ENCODE measurements at regions not wholly inside any gene's neighbourhood (a gene's known extent, or its start where the extent isn't known, plus 50 kb on each side); places are given as distances from the start of the nearest gene placed in this dataset.

GRCh38 chr17:34776456-34777443 is 184.5 kb downstream of the CCT6B start:
- no peak overlapping the region for H3K4ac ChIP-seq (ENCODE audit: low read depth in 1 of 2, low read length in 2 of 2)
- no peak overlapping the region for H2BK5ac ChIP-seq (ENCODE audit: low read depth, low read length, poor library complexity, severe bottlenecking)
- no peak overlapping the region for H4K91ac ChIP-seq (ENCODE audit: low read length)
- no peaks in the 10 kb centered on the region for H3K4me1 ChIP-seq (ENCODE audit: control insufficient read depth, insufficient read depth, low read depth, low read length)
- peaks cover 0 to 36% of the 10 kb centered on the region in 2 experiments for H3K27me3 ChIP-seq (ENCODE audit: control insufficient read depth in 1 of 2, insufficient read depth in 1 of 2, low read length in 2 of 2)
- H3K79me1 ChIP-seq (replicated peaks; ENCODE audit: low read length, poor library complexity, severe bottlenecking) = no peaks in the 10 kb centered on the region
- peaks cover 6% of the 10 kb centered on the region for H3K9me3 ChIP-seq (ENCODE audit: control insufficient read depth, low read length)
- H2BK15ac ChIP-seq (ENCODE audit: low read depth, poor library complexity, severe bottlenecking) = no peak overlapping the region
- H3K27ac ChIP-seq (ENCODE audit: low read length, poor library complexity, severe bottlenecking) = no peak overlapping the region
- H3K14ac ChIP-seq (ENCODE audit: low read length in 2 of 2) = no peak overlapping the region
- no peak for DNase-seq
- no peak overlapping the region for H2BK12ac ChIP-seq (ENCODE audit: low read length in 2 of 2)
- H2AFZ ChIP-seq (ENCODE audit: low read depth, low read length) = no peak overlapping the region
- no peak overlapping the region for H3K4me2 ChIP-seq (ENCODE audit: low read length, poor library complexity, severe bottlenecking)
- no peak overlapping the region for H2BK120ac ChIP-seq (ENCODE audit: low read depth, low read length)
- no peak overlapping the region for H3K4me3 ChIP-seq (ENCODE audit: insufficient read depth in 1 of 2, low read depth in 1 of 2, low read length in 2 of 2)
- H2AK5ac ChIP-seq (ENCODE audit: low read length, severe bottlenecking) = no peak overlapping the region
- H4K8ac ChIP-seq (ENCODE audit: low read length) = no peak overlapping the region
- no peaks in the 10 kb centered on the region for H3K36me3 ChIP-seq (ENCODE audit: control insufficient read depth in 1 of 2, insufficient read depth in 2 of 2, low read depth in 1 of 2, low read length in 2 of 2)
- no peak overlapping the region for H3K23ac ChIP-seq (ENCODE audit: low read length in 2 of 2)
- H3K18ac ChIP-seq (ENCODE audit: low read depth in 1 of 2, low read length in 2 of 2) = no peak overlapping the region
- H3K9ac ChIP-seq (ENCODE audit: low read length) = no peak overlapping the region
- 68% methylated on average over 15 of the region's 17 CpGs for WGBS

- no peak overlapping the region for H4K91ac ChIP-seq (ENCODE audit: low read length)
- no peak overlapping the region for H2AK5ac ChIP-seq (ENCODE audit: low read length, severe bottlenecking)
- H3K14ac ChIP-seq (ENCODE audit: low read length in 2 of 2) = no peak overlapping the region
- no peak overlapping the region for H4K8ac ChIP-seq (ENCODE audit: low read length)
- H2AFZ ChIP-seq (ENCODE audit: low read depth, low read length) = no peak overlapping the region
- no peak overlapping the region for H2BK12ac ChIP-seq (ENCODE audit: low read length in 2 of 2)
- H3K27ac ChIP-seq (ENCODE audit: low read length, poor library complexity, severe bottlenecking) = no peak overlapping the region
- no peaks in the 10 kb centered on the region for H3K9me3 ChIP-seq (ENCODE audit: control insufficient read depth, low read length)
- H3K36me3 ChIP-seq (ENCODE audit: control insufficient read depth in 1 of 2, insufficient read depth in 2 of 2, low read depth in 1 of 2, low read length in 2 of 2) = no peaks in the 10 kb centered on the region
- no peak overlapping the region for H3K4ac ChIP-seq (ENCODE audit: low read depth in 1 of 2, low read length in 2 of 2)
- H2BK15ac ChIP-seq (ENCODE audit: low read depth, poor library complexity, severe bottlenecking) = no peak overlapping the region
- no peak overlapping the region for H3K9ac ChIP-seq (ENCODE audit: low read length)
- no peak overlapping the region for H3K4me3 ChIP-seq (ENCODE audit: insufficient read depth in 1 of 2, low read depth in 1 of 2, low read length in 2 of 2)
- H3K4me1 ChIP-seq (ENCODE audit: control insufficient read depth, insufficient read depth, low read depth, low read length) = no peaks in the 10 kb centered on the region
- no peak overlapping the region for H3K18ac ChIP-seq (ENCODE audit: low read depth in 1 of 2, low read length in 2 of 2)
- H2BK120ac ChIP-seq (ENCODE audit: low read depth, low read length) = no peak overlapping the region
- no peaks in the 10 kb centered on the region for H3K79me1 ChIP-seq (replicated peaks; ENCODE audit: low read length, poor library complexity, severe bottlenecking)
- DNase-seq = no peak
- H3K27me3 ChIP-seq (ENCODE audit: control insufficient read depth in 1 of 2, insufficient read depth in 1 of 2, low read length in 2 of 2) = peaks cover 0 to 46% of the 10 kb centered on the region in 2 experiments
- H3K23ac ChIP-seq (ENCODE audit: low read length in 2 of 2) = no peak overlapping the region
- H2BK5ac ChIP-seq (ENCODE audit: low read depth, low read length, poor library complexity, severe bottlenecking) = no peak overlapping the region
- WGBS = 57% methylated on average over 4 of the region's 4 CpGs
- no peak overlapping the region for H3K4me2 ChIP-seq (ENCODE audit: low read length, poor library complexity, severe bottlenecking)
Observed at GRCh38 chr17:34773036-34773435, 188.2 kb downstream of the CCT6B start.

DNA sequence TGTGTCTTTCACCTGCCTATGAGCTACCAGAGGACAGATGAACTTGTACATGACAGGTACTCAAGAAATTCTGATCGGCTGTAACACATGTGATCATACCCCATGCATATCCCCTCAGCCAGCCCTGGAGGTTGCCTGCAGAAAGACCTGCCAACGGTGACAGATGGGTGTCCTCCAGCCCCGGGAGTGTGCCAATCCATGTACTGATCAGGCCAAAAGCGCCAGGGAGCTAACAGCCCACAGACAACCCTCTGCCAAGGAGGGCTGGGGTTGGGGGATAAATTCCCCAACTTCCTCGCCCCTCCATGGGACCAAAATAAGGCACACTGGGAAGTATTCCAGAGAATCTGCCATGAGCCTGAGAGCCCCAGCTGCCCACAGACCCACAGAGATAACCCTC is 189.4 kb downstream of the CCT6B start:
- Histone ChIP-seq H3K4ac (ENCODE audit: low read depth in 1 of 2, low read length in 2 of 2) (no peak overlapping the region), H2BK120ac (ENCODE audit: low read depth, low read length) (no peak overlapping the region), H3K27me3 (ENCODE audit: control insufficient read depth in 1 of 2, insufficient read depth in 1 of 2, low read length in 2 of 2) (peaks cover 0 to 43% of the 10 kb centered on the region in 2 experiments), H3K14ac (ENCODE audit: low read length in 2 of 2) (no peak overlapping the region), H2BK12ac (ENCODE audit: low read length in 2 of 2) (no peak overlapping the region), H3K36me3 (ENCODE audit: control insufficient read depth in 1 of 2, insufficient read depth in 2 of 2, low read depth in 1 of 2, low read length in 2 of 2) (no peaks in the 10 kb centered on the region), H3K9me3 (ENCODE audit: control insufficient read depth, low read length) (no peaks in the 10 kb centered on the region), H3K4me3 (ENCODE audit: insufficient read depth in 1 of 2, low read depth in 1 of 2, low read length in 2 of 2) (no peak overlapping the region), H4K91ac (ENCODE audit: low read length) (no peak overlapping the region), H3K18ac (ENCODE audit: low read depth in 1 of 2, low read length in 2 of 2) (no peak overlapping the region), H2BK5ac (ENCODE audit: low read depth, low read length, poor library complexity, severe bottlenecking) (no peak overlapping the region), H3K23ac (ENCODE audit: low read length in 2 of 2) (no peak overlapping the region), H3K4me1 (ENCODE audit: control insufficient read depth, insufficient read depth, low read depth, low read length) (no peaks in the 10 kb centered on the region), H2AFZ (ENCODE audit: low read depth, low read length) (no peak overlapping the region), H3K79me1 (replicated peaks; ENCODE audit: low read length, poor library complexity, severe bottlenecking) (no peaks in the 10 kb centered on the region), H2BK15ac (ENCODE audit: low read depth, poor library complexity, severe bottlenecking) (no peak overlapping the region), H2AK5ac (ENCODE audit: low read length, severe bottlenecking) (no peak overlapping the region), H4K8ac (ENCODE audit: low read length) (no peak overlapping the region), H3K4me2 (ENCODE audit: low read length, poor library complexity, severe bottlenecking) (no peak overlapping the region), H3K9ac (ENCODE audit: low read length) (no peak overlapping the region), H3K27ac (ENCODE audit: low read length, poor library complexity, severe bottlenecking) (no peak overlapping the region)
- 81% methylated on average over 5 of the region's 5 CpGs for WGBS
- DNase-seq = no peak

DNA sequence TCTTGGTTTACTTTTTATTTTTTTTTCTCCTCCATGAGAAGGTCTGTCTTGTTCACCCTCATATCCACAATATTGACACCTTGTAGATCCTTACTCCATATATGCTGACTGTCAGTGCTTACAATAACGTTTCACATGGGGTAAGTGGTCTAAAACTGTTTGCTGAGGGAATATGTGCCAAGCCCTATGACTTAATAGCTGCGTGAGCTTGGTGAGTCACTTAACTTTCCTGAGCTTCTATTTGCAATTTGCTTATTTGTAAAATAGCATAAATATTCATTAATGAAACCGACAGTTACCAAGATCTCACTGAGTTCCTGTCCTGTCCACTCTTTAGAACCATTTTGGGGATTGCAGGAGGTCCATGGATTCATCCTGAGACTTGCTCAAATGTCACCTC is 190.7 kb downstream of the CCT6B start:
- H2AFZ ChIP-seq (ENCODE audit: low read depth, low read length) = no peak overlapping the region
- WGBS = 34% methylated on average over 2 of the region's 3 CpGs
- no peak overlapping the region for H3K23ac ChIP-seq (ENCODE audit: low read length in 2 of 2)
- H2BK5ac ChIP-seq (ENCODE audit: low read depth, low read length, poor library complexity, severe bottlenecking) = no peak overlapping the region
- no peak overlapping the region for H3K4ac ChIP-seq (ENCODE audit: low read depth in 1 of 2, low read length in 2 of 2)
- no peaks in the 10 kb centered on the region for H3K9me3 ChIP-seq (ENCODE audit: control insufficient read depth, low read length)
- no peak overlapping the region for H2AK5ac ChIP-seq (ENCODE audit: low read length, severe bottlenecking)
- H3K18ac ChIP-seq (ENCODE audit: low read depth in 1 of 2, low read length in 2 of 2) = no peak overlapping the region
- no peak overlapping the region for H4K91ac ChIP-seq (ENCODE audit: low read length)
- no peak for DNase-seq
- H3K9ac ChIP-seq (ENCODE audit: low read length) = no peak overlapping the region
- H3K4me1 ChIP-seq (ENCODE audit: control insufficient read depth, insufficient read depth, low read depth, low read length) = no peaks in the 10 kb centered on the region
- no peaks in the 10 kb centered on the region for H3K36me3 ChIP-seq (ENCODE audit: control insufficient read depth in 1 of 2, insufficient read depth in 2 of 2, low read depth in 1 of 2, low read length in 2 of 2)
- H2BK15ac ChIP-seq (ENCODE audit: low read depth, poor library complexity, severe bottlenecking) = no peak overlapping the region
- no peak overlapping the region for H3K4me2 ChIP-seq (ENCODE audit: low read length, poor library complexity, severe bottlenecking)
- no peak overlapping the region for H2BK120ac ChIP-seq (ENCODE audit: low read depth, low read length)
- H3K27me3 ChIP-seq (ENCODE audit: control insufficient read depth in 1 of 2, insufficient read depth in 1 of 2, low read length in 2 of 2) = peaks cover 0 to 43% of the 10 kb centered on the region in 2 experiments
- H3K4me3 ChIP-seq (ENCODE audit: insufficient read depth in 1 of 2, low read depth in 1 of 2, low read length in 2 of 2) = no peak overlapping the region
- H3K79me1 ChIP-seq (replicated peaks; ENCODE audit: low read length, poor library complexity, severe bottlenecking) = no peaks in the 10 kb centered on the region
- H4K8ac ChIP-seq (ENCODE audit: low read length) = no peak overlapping the region
- H3K14ac ChIP-seq (ENCODE audit: low read length in 2 of 2) = no peak overlapping the region
- H2BK12ac ChIP-seq (ENCODE audit: low read length in 2 of 2) = no peak overlapping the region
- H3K27ac ChIP-seq (ENCODE audit: low read length, poor library complexity, severe bottlenecking) = no peak overlapping the region
